ENCODE measurements at regions not wholly inside any gene's neighbourhood (a gene's known extent, or its start where the extent isn't known, plus 50 kb on each side); places are given as distances from the start of the nearest gene placed in this dataset.

DNA sequence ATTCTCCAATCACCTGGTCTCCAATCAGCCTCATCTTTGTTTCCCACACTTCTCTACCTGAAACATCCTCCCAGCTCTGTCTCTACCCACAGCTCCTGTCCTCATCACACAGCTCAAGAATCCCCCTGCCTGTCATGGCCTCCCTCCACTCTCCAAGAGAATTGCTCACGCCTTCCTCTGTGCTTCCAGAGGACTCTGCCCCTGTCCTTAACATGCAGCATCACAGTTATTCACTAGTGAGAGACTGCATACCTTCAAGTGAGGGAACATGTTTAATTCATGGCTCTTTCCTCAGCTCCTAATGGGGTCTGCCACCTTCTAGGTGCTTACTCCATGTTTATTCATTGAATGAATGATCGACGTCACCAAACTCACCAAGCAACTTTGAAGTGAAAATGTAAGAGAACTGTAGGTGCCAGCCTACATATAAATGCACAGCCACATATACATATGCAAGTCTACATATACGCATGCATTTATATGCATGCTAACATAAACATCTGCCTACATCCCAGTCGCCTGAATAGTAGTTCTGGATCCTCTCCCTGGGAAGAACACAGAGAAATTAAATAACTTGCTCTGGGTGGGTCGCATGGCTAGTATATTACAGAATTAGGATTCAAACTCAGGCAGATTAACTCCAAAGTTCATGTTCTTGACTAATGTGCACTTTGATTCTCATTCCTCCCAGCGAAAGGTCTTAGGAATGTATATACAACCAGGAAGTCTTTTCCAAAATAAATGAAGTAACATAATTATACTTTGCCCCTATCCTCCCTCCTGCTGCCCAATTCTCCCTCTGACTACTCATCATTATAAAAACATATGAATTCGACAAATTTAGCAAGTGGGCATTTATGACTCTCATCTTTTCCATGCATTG lies 295.6 kb downstream of the MAFB start:
- no peak for DNase-seq

DNA sequence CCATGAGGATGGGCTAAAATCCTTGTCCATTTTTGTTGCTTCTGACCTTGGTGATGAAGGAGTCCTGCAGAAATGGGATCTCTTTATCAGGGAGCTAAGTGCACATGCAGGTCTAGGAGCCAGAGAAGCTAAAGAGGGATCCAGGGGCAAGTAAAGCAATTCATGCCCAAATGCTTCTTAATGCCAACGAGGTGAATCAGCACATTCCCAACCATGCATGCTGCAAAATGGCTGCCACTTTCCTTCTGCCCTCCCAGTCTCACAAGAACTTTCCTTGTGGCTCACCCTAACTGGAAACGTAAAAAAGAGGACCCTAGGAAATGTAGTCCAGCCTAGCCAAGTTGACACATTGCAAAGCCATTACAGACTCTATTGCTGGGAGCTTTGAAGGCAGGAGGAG lies 298.4 kb downstream of the MAFB start:
- no peak for DNase-seq

DNA sequence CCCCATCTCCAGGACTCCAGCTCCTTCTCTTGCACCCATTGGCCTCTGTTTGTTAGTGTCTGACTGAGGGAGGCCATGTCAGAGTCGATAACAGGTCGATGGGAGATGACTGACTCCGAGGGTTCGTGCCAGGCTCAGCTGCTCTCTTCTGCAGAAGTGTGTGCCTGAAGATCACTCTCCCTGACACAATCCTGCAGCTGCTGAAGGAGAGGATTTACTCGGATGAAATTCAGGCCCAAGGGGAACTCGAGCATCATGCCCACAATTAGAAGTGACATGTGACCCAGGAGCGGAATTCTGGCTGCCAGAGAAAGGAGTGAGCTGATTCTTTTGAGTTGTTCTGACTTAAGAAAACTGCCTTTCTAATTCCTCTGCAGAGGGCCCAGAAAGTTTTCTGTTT lies 318.2 kb downstream of the MAFB start:
- no peak for DNase-seq

DNA sequence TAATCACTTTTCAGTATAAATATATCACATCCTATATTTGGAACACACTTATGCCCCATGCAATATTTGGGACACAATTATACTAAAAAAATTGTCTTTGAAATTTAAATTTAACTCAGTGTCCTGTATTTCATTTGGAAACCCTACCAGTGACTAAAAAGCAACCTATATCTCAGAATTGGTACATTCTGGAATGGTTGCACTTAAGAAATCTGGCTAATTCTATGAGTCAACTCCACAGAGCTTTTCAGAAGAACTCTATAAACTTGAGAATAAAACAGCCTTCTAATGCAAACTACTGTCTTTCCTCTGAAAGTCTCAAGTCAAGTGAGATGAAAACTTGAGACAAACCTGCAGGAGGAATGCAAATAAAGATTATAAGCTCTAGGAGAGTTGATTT lies 320.2 kb downstream of the MAFB start:
- DNase-seq, result no peak

DNA sequence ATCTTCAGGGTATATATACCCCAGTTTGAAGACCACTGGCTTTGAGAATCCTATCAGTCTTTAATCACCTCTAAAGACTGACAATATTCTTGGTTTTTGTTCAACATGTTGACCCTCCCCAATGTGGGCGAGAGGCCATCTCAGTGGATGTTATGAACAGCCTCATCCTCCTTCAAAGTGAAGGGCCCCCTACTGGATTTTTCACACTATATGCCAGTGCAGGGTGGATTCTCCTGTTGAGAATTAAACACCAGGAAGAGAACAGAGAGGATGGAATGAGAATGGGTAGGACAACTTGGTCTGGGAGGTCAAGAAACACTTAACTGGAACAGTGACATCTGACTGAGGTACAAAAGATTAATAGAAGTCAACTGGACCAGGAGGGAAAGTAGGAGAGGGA lies 327.1 kb downstream of the MAFB start:
- no peak for DNase-seq

DNA sequence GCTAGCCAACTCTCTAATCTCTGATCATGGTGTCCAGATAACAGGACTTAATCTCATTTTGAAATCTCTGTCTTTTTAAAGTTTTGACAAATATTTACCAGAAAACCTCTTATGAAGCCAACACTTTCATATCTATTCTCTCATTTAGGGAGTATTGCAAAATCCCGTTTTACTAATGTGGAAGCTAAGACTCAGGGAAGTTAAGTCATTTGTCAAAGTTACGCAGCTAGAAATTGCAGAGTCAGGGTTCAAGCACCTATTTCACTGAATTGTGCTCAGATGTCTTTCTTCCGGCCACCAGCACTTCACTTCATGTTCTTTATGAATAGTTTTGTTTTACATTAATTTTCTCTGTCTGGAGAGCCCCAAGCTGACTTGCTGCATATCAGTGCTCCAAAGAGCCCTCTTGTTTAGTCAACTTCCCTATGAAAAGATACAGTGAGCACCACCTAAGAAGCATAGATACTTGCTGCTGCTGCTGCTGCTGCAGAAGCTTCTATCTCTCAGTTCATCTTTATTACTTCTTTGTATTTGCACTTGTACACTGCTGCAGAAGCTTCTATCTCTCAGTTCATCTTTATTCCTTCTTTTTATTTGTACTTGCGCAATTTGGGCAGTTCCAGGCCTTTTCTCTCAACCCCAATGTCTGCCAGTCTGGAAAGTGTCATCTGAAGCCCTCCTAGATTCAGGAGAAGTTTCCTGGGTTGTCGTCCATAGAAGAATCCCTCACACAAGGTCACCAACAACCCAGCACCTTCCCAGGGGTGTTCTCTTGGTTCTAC lies 329.7 kb downstream of the MAFB start:
- DNase-seq, result no peak

DNA sequence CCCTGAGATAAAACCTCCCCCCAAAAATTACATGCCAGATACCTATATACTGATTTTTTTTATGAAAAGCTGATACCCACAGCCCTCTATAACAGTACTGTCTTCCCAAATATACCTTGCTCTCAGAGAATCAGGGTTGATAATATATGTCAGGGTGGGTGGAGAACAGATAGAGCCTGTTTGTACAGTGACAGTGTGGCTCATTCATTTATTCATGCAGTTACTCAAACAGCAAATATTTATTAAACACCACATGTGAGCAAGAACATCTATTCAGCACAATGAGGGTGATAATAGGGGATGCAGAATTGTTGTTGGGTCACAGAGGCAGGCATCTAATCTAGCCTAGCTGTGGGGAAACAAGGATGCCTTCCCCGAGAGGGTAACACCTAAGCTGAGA lies 334.2 kb downstream of the MAFB start:
- DNase-seq, result no peak

DNA sequence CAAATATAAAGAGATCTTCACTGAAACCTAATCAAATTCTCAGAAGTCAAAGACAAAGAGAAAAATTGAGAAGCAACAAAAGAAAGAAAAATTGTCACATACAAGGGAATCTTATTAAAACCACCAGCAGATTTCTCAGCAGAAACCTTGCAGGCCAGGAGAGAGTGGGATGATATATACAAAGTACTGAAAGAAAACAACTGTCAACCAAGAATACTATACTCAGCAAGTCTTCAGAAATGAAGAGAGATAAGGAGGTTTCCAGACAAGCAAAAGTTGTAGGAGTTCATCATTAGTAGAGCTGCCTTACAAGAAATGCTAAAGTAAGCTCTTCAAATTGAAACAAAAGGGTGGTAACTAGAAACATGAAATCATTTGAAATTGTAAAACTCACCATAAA lies 345.6 kb downstream of the MAFB start:
- DNase-seq, result no peak

DNA sequence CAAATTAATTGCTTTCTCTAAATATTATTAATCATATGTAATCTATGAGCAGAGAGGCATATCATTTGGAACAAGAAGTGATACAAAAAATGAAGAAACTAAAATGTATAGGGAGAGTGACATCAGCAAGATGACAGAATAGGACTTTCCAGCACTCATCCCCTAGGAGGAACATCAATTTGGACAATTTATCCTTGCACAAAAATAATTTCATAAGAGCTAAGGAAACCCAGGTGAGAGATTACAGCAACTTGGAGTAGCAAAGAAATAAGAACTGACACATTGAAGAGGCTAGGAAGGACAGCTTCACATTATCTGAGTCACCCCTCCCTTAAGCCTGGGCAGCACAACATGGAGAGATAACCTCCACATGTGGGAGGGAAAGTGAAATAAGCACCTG lies 347.5 kb downstream of the MAFB start:
- no peak for DNase-seq

DNA sequence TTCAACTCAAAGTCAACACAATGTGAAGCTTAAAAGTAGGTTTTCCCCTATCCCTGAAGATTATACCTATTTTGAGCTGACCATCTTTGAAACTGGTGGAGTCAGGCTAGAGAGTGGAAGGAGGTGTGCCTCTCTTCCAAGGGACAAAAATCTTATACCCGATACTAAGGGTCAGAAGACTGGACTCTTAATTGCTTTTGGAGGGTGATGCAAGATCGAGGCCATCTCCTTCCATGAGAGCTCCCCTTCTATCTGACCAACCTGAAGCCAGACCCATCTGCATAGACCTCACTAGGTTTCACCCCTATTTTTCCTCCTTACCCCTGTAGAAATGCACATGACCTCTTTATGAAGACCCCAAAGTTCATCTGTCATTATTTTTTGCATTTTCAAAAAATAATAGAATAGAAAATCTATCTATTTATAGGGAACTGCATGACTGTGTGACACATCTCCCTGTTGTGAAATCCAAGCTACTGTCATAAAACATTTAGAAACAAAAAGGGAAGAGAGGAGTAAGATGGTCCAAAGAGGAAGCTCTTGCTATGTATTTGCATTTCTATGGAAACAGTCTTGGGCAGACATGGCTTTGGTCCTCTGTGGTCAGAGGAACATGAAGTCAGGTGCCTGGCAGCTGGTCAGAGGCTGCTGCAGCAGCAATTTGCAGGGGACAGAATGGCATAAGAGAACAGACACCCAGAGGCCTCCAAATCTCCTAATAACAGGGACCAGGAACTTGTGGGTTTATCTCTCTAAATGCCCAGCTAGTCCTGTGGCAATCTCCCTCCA lies 349.2 kb downstream of the MAFB start:
- peak in 1 of 2 donors; percentile 6 for DNase-seq

DNA sequence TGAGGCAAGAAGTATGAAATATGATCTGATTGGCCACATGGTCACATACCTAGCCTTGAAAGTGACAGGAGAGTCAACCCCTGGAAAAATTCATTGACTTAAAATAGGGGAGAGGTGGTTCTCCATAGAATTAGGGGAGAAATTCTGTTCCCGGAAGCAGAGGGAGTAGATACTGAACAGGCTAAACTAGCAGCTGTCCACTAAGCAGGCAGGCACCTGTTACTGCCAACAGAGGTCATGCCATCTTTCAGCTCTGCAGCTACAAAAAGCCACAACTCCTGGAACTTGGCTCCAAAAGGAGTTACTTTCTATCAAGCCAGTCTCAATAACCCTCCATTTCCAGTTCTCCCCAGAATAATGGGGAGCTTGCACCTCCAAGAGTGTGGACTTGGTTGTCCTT lies 352.5 kb downstream of the MAFB start:
- DNase-seq, result no peak

DNA sequence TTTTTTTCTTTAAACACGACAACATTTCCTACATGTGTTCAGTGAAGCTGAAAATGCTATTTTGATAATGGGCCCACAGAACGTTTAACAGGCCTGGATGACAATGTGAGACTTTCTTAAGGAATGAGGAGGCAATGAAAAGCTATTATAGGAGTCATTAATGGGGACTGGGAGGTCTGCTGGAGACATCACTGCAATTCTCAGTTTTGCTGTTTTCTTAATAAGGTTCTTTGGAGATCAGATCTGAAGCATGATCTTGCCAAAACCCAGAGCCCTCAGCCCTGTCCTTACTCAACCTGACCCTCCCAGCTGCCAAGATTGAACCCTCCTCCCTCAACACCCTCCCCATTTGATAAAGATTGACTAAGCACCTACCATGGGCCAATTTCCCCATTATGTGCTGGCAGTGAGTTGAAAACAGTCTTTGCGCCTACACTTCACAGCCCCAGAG lies 353.1 kb downstream of the MAFB start:
- DNase-seq, result peak; percentile 45 to 74

DNA sequence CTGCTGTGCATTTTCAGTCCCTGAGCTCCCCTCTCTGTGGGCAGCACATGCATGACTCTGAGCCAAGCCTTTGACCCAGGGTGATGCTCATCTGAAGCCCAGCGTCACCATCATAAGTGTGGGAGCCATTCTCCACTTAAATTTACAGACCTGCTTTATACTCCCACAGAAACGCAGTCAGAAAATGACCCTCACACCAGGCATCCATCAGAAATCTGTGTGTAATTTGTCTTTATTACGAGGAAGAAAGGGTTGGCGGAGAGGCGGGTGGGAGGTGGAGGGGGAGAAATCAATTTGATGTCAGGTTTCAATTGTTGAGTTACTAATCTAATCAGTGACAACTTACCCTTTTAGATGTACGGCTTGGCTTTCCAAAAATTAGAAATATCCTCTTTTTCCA lies 353.6 kb downstream of the MAFB start:
- no peak for DNase-seq

DNA sequence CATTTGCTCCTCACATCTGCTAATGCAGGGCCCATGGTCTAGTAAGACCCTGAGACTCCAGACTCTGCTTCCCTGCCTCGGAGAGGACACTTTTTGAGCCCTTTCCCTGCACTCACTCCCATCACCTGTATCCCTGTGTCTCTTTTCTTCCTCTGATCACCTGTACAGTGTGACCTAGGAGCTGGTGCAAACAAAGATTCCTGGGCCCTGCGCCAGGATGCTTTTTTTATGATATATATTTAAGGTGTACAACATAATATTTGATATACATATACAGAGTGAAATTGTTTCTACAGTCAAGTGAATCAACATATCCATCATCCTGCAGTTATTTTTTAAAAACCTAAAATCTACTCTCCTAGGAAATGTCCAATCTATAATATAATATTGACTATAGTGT lies 355.4 kb downstream of the MAFB start:
- DNase-seq, result no peak

DNA sequence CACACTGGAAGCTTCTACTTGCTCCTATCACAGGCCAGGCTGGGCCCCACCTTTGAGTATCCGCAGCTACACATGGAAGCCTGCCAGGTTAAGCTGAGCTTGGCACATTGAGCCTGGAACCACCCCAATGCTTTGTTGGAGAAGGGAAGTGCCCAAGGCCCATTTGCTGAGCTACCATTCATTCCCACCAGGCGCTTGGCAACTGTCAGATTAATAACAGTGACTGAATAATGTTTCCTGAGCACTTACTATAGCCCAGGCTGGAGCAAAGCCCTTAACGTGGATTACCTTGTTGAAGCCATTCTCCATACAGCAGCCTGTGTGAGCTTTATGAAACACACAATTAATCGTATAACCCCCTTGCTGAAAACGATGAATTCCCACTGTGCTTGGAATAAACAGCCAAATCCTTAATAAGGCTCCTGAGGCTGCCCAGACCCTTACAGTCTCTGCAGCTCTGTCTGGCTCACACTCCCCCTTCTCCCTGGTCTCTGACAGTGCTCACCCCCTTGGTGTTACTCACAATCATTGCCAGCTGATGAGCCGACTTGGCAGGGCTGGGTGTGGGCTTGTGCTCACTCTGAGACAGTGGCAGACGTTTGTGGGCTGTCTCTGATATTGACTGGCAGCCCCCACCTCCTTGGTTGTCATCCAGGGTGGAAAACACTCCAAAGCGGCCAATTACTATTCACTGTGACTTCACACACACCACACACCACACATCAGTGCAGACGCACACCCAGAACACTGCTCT lies 357.1 kb downstream of the MAFB start:
- no peak for DNase-seq

DNA sequence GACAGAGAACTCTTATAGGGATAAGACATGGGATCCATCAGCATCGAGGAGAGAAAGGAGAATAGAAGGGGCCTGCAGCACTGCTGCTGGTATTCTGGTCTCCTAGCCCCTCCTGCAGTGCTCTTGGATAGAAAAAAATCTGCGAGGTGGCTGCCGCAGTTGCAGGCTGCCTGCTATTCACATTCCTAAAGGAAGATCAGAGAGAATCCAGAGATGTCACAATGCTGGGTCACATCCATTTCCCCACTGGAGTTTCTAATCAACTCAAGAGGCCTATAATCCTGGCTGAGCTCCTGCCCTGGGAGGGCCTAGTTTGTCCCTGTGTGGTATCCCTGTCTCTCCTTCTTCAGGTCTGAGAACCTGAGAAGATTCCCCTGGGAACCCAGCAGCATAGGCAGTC lies 357.8 kb downstream of the MAFB start:
- DNase-seq, result no peak

DNA sequence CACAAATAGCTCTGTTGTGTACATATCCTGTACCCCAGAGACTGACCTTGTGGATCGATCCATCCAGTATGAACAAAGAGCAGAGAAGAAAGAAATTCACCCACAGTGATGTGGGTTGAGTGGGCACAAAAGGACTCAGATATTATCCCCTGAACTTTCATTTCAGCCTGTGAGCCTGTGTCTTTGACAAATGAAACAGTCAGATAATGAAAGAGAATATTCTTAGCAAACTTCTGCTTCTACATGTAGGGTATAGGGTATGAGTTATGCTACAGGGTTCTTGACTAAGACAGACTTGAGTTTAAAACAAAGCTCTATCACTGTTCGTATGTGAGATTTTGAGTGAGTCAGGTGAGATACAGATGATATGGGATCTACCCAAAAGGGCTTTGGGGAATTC lies 359.7 kb downstream of the MAFB start:
- no peak for DNase-seq

DNA sequence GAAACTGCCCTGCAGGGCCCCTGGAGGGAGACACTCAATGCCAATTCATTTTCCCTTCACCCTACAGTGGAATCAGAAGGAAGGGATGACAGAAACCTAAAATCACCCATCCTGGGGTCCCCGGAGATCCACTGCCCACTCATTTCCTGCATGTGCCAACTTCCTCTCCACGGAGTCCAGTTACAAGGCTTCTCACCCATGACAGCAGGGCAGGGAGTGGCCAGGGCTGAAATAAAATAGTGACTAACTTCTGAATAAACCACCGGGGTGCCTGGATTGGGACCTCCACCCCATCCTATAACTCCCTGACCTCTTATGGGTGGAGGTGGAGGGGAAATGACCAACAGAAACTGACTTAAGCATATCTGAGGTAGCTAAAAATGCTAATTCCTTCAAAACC lies 362.3 kb downstream of the MAFB start:
- DNase-seq, result no peak

DNA sequence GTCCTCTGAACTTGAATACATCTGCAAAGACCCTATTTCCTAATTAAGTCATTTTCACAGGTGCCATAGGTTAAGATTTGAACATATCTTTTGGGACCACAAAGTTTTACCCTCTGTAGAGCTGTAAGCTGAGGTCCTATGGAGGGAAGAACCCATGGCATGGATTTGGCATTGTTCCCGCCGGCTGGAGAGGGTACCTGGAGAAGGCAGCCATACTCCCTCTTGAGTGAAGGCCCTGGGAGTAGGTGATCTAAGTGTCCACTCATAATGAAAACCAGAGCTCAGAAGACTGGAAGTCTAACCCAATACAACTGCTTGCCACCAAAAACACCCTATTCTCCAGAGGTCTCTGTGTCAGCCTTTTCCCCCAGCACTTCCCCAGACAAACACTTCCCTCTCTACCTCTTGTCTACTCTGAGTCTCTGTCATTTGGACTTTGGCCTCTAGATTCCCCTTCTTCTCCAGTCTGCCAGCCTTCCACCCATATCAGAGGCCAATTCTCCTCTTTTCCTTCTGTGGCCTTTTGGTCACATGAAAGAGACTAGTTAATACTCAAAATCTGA lies 363.9 kb downstream of the MAFB start:
- DNase-seq, result no peak

DNA sequence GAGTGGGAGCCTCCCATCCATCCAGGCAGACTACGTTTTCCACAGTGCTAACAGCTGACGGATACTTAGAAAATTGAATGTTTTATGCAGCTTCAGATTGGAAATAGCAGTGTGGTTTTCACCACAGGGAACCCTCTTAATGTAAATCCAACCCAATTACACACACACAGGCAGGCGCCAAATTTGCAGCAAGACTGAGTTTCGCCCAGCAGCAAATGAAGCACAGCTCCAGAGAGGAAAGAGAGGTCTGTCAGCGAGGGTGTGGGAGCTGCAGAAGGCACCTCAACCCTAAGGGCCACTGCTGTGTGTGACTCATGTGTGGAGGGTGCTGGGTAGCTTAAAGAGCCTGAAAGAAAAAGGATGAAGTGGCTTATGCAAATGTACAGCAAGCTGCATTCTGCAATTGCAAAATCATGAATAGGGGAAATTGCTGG lies 365.7 kb downstream of the MAFB start:
- DNase-seq, result no peak

DNA sequence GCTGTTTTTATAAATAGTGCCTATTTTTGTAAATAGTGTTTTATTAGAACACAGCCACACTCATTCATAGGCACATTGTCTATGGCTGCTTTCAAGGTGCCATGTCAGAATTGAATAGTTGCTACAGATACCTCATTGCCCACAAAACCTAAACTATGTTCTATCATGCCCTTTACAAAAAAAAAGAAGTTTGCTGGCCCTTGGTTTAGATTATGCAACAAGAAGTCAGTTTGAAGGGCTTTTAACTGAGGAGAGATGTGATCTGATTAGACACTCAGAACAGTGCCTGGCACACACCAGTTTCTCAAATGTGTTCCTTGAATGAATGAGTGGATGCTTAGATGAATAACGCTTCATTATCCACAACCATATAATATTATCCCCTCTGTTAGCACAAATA lies 366.1 kb downstream of the MAFB start:
- no peak for DNase-seq
